ENCODE measurements at regions not wholly inside any gene's neighbourhood (a gene's known extent, or its start where the extent isn't known, plus 50 kb on each side); places are given as distances from the start of the nearest gene placed in this dataset.
"Not testable (repeated sequence)": the region's sequence is repeated elsewhere in the genome, so short reads cannot be mapped to it uniquely, and the experiment has no call there.

DNA sequence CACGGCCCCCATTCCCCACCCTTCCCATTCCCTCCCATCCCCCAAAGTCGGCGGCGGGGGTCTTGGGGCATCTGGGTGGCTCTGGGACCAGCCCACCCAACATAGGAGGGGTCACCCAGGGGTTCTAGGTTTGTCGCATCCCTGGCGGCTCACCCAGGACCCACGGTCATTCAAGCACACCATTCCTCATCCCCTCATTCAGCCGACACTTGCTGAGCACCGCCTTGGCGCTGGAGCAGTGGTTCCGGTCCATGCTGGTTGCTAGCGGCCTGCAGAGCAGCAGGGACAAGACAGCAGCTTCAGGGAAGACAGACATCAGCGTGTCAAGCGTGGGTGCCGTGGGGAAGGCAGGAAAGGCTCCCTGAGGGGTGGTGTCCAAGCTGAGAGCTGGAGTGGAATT lies 50.5 kb upstream of the OTOS start:
- no peak for DNase-seq

DNA sequence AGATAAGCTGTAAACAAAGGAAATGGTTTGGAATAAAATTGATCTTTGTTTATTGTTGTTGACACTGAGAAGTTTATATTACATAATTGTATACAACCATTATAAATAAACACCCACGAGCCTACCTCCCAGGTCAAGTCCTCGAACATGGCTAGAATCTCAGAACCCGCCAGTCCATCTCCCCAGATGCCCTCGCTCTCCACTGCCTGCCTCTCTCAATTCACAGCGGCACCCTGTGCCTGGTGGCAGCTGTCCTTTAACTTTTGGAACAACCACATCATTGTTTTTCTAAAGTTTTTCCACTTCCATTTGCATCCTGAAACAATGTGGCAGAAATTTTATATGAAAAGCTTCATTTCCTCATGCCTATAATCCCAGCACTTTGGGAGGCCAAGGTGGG lies 52.2 kb upstream of the OTOS start:
- DNase-seq, result no peak

DNA sequence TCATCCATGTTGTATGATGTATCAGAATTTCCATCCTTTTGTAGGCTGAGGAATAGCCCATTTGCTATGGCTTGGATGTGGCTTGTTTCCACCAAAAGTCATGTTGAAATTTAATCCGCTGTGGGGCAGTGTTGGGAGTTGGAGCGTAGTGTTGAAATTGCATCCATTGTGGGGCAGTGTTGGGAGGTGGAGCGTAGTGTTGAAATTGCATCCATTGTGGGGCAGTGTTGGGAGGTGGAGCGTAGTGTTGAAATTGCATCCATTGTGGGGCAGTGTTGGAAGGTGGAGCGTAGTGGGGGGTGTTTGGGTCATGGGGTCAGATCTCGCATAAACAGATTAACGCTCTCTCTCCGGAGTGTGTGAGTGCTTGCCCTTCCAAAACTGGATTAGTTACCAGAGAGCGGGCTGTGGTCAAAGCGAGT lies 53.9 kb upstream of the OTOS start:
- DNase-seq, result not testable (repeated sequence)

DNA sequence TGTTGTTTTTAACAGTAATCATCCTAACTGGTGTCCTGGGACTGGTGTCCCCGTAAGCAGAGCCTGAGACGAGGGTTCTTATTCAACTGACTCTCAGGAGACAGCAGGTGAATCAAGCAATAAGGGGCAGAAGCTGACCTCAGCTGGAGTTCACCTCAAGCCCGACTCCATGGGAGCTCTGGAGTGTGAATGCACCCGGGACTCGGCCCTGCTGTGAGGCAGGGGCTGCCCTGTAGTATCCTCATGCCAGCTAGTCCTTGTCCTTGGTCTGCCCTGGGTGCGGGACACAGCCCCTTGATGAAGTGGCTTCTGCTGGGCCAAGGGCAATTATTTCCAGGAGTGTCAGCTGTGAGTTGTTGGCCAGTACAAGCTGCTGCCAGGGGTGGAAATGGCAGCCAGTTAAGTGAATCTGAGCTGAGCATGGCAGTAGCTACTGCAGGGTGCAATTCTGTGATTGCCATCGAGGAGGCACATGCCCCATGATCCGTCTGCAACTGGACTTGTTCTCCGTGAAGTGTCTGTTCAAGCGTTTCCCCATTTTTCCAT lies 54.9 kb upstream of the OTOS start:
- DNase-seq, result no peak

DNA sequence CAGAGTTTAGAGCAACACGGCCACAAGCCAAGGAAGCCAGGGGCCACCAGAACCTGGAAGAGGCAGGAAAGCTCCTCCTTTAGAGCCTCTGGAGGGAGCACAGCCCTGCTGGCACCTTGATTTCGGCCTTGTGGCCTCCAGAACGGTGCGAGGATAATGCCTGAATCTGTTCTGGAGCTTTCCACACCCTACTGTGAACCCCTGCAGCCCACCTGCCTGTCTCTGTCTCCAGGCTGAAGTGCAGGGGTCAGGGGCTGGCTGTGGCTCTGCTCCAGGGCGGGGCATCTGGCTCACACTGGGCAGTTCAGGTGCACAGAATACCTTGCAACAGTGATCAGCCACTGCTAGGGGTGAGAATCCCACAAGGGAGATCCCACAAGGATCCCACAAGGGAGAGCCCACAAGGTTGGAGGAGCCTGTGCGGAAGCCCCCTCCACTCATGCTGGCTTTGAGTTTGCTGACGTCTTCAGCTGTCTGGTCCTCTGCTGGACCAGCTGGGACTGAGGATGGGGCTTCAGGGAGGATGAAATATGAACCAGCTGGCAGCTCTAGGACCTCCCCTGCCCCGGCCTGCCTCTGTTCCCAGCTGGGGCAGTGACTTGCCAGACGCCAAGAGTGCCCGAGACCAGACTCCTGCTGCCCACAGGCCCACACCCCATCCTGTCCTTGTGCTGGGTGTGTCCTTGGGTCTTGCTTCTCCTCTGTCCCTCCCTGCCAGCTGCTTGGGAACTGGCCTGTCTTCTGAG lies 56.4 kb upstream of the OTOS start:
- no peak for DNase-seq

DNA sequence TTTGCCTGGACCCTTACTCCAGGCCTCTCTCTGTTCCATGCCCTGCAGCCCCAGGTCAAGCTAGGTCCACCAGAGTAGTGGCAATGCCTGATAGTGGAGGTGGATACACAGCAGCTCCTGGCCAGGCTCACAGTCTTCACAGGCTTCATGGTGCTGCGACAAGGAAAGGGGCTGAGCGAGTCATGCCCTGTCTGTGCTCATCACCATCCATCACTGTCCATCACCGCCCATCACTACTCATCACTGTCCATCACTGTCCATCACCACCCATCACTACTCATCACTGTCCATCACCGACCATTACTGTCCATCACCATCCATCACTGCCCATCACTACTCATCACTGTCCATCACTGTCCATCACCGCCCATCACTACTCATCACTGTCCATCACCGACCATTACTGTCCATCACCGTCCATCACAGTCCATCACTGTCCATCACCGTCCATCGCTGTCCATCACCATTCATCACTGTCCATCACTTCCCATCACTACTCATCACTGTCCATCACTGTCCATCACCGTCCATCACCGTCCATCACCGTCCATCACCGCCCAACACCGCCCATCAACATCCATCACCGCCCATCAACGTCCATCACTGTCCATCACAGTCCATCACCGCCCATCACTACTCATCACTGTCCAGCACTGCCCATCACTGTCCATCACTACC lies 57.1 kb upstream of the OTOS start:
- DNase-seq, result no peak

DNA sequence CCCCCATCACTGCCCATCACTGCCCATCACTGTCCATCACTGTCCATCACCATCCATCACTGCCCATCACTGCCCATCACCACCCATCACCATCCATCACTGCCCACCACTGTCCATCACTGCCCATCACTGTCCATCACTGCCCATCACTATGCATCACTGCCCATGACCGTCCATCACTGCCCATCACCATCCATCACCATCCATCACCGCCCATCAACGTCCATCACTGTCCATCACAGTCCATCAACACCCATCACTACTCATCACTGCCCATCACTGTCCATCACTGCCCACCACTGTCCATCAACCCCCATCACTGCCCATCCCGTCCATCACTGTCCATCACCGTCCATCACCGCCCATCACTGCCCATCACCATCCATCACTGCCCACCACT lies 57.8 kb upstream of the OTOS start:
- no peak for DNase-seq

DNA sequence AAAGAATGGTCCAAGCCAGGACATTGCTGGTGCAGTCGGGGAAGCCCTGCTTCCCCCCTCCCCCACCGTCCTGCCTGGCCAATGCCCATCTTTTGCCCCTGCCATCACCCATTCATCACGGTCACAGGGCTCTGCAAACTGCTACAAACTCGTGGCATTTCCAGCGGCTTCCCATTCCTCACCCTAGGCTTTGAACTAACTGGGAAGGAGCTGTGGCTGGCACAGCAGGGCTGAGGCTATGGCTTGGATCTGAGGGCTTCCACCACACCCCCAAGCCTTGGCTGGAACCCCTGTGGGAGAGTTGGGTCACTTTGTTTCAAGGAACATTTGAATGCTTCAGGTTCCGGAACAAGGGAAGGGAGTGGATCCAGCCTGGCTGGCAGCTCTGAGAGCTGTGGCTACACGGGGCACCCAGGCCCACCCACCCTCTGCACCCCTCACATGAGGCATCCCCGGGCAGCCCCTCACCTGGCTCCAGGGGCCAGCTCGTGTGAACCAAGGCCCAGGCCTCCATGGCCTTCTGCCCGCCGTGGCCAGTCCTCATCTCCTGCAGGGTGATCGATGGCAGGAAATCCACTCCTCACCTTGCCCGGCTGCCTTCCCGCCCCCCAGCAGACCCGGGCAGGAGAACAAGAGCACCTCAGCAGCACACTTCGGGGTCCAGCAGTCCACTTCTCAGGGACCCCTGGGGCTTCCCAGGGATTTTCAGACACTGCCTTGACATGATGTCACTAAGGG lies 58.8 kb upstream of the OTOS start:
- no peak for DNase-seq

DNA sequence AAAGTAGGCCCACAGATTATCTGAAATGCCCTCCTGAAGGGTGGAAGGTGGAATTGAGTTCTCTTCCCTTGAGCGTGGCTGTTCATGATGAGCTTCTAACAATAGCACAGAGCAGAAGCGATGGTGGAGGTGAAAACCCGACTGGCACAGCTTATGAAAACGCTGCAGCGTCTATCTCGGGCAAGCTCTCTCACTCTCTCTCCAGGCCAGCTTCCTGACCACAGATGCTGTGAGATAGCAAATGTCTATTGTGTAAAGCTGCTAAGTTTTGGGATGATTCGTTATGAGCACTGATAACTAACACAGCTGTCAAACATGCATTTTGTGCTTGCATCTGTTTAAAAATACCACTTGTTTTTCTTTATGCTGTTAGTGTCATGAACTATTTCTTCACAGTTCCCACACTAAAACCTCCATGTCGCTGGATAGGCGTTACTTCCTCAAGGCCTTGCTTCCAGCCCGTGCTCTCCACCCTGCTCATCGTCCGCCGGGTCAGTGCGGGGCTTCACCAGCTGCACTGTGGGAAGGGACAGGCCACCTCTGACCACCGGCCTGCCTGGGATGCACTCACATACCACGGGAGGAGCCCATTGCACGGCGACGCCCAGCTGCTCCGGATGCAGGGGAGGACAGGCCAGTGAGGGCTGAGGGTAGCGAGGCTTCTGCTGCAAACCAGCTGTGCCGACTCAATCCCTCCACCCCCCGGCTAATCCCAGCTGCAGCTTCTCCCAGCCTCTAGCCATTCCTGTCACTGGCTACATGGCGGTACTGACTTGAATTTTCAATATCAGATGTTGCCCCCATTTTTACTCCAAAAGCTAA lies 60.0 kb upstream of the OTOS start:
- DNase-seq, result no peak

DNA sequence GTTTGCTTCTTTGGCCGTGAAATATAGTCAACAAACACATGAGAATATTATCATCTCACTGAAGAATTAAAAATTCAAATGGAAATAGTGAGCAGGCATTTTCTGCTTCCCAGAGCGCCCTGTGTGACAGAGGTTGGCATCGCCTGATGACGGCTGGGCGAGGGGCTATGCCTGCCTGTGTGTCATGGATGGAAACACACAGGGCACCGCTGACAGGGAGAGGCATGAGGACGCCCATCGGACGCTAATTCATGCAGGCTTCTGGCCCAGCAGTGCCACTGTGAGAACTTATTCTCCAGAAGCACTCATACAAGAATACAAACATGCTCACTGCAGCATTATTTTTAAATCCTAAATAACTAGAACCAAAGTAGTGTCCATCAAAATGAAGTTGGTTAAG lies 61.4 kb upstream of the OTOS start:
- DNase-seq, result no peak

DNA sequence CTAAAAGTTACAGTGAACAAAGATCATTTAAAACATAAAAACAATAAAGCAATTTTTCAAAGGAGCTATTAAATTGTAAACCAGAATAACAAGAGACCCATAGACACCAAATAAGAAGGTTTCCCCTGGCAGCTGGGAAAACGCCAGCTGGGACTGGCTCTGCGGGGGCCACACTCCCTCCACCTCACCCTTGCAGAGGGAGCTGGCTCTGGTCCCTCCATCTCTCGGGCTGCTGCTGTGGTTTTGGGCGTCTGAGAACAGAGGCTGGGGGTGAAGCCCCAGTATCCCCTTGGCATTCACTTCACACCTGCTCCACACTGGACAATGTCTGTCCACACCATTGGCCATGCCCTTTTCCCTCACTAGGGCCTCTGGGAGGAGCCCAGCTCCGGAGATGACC lies 62.1 kb upstream of the OTOS start:
- DNase-seq, result no peak

DNA sequence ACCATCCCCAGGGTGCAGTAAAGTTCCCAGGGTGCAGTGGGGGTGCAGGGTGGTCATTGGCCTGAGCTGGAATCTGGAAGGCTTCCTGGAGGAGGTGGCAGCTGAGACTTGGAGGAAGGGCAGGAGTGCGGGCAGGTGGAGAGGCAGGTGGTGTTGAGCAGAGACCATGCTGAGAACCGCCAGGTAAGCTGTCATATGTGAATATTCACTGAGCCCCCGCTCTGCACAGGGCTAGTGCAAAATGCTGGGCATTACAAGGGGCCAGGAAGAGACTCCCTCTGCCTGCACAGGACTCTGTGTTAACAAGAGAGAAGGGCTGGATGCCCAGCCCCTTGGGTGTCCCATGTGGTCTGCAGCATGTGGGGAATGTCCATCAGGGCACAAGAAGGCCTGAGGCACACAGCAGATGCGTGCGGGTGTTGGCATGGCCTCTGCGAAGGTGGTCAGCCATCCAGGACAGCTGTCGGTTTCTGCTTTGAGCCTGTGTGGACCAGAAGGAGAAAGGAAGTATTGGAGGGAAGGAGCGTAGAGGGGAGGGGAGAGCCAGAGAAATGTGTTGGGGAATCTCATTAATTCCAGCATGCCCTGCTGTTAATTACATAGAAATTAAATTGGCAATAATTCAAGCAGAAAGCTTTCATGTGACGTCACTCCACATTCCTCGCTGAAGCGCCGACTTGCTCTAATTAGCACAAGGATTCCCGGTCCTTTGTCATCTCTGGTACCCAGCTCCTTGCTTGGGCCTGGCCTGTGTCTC lies 62.8 kb upstream of the OTOS start:
- DNase-seq, result no peak

DNA sequence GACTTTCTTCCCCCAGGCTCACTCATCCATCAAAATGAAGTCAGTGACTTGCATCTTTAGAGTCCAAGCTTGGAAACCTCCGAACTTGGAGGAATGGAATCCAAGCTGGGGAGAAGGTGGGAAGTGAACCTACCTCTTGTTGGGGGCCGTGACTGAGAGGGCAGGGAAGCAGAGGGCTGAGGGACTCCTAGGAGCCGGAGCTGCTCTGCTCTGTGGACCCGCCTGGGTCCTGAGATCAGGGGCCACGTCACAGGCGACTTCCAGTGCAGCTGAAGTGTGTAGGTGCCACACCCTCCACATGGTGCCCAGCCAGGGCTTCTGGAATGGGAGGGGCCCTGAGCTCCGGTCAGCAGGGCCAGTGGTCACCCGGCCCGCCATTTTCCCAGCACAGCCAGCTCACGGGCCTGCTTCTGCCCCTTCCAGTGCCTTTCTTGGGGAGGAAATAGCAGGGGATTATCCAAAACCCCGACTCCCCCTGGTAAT lies 63.4 kb upstream of the OTOS start:
- DNase-seq, result no peak

DNA sequence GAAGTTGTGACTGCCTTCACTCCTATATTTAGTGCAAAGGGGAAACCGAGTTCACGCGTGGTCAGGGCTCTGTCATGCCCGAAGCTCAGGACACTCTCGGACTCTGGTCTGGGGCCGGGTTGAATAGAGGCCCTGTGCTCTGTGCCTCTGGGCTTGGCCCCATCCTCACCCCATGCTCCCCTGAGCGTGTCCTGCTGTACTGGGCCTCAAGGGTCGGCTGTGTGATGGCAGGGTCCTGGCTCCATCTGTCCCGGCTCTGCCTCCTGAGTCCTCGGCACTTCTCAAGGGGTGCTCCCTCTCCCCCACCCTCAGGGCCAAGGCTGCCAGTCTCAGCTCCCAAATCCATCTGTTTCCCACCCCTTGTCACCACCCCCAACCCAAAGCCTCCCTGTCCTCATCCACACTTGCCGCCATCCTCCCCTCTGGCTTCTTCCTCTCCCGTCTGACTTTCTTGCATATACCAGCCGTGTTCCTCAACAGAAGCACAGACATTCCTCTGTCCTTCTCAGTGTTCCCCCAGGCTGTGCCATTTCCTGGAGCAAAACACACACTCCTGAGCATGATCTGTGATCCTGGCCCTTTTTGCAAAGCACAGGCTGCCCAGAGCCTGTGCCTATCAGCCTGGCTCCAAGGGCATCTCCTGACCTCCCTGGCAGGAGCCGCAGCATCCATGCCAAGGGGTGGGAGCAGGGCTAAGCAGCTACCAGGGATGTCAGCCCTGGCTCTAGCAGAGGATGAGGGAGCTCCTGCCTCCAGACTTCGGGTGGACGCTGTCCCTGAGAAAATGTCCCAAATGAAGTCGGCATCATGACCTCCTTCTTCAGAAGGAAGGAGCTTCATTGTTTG lies 64.2 kb upstream of the OTOS start:
- DNase-seq, result no peak

DNA sequence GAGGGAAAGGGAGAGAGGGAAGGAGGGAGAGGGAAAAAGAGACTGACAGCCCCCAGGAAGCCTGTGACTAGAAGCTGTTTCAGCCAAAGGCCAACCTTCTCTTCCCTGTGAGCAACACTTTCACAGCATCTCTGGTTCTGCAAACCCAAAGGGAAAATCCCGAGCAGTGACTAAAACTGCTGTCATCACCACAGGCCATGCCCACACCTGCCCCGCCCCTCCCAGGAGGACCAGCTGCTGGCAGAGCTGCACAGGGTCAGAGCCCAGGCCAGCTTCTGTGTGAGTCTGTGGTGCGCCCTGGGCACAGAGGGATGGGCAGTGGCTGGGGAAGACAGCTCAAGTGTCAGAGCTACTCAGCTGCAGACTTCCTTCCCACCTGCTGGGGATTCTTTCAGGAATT lies 64.9 kb upstream of the OTOS start:
- DNase-seq, result no peak

DNA sequence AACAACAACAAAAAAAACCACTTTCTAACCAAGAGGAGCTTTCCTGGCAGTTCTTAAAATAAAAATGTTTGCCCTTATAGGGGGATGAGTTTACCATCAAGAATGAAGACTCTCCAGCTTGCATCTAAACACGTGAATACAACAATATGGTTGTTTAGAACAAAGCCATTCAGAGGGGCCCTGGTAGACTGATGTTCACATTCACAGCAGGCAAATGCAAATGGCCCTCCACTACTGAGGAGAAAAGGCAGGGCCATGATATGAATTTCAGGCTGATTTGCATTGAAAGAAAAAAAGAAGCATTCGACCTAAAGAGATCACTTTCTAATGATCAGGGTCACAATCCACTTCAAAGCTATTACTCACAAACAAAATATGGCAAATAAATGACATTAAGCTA lies 65.3 kb upstream of the OTOS start:
- DNase-seq, result no peak

DNA sequence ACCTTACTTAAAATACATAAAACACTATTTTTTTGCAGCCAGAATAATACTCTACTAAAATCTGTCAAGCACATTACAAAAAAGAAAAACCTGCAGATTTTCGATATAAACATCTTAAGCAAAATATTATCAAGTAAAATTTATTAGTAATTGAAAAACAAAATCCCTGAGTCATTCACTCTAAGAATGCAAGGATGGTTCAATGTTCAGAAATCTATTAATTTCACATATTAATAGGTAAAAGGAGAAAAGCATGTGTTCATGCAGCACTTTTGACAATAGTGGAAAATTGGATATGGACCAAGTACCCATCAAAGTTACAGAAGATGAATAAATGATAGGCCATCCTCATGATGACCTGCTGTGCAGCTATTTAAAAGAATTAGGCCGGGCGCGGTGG lies 66.2 kb upstream of the OTOS start:
- DNase-seq, result no peak

DNA sequence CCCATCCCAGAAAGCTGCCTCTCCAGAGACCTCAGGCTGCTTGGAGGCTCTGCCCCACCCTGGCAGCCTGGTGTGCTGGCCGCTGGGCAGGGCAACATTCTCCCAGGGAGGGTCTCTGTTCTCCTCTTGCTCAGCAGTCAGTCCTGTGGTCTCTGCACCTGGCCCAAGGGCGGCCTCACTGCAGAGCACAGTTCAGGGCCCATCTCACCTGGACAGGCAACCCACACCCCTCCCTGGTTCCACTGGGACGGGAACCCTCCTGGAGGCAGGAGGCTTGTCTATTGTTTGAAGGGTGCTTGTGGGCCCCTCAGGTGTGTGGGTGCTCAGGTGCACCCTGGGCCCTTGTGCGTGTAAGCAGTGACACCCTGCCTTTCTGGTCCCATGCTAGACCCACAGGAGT lies 67.2 kb upstream of the OTOS start:
- no peak for DNase-seq

DNA sequence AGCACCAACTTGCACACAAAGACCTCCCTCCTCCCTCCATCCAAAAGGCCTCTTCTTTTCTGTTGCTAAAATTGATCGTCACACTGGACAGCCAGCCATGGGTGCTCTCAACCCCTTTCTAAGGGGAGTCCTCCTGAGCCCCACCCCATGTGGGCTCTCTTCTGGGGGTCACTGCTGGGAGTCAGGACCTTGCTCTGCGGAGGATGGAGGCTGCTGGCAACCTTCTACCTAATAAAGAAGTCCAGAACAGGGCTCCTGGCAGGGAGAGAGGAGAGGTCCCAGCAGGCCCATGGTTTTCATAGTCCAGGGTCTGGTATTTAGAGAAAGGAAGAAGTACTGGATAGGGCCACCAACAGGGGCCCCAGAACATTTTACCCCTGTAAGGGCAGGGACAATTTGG lies 67.6 kb upstream of the OTOS start:
- DNase-seq, result no peak

DNA sequence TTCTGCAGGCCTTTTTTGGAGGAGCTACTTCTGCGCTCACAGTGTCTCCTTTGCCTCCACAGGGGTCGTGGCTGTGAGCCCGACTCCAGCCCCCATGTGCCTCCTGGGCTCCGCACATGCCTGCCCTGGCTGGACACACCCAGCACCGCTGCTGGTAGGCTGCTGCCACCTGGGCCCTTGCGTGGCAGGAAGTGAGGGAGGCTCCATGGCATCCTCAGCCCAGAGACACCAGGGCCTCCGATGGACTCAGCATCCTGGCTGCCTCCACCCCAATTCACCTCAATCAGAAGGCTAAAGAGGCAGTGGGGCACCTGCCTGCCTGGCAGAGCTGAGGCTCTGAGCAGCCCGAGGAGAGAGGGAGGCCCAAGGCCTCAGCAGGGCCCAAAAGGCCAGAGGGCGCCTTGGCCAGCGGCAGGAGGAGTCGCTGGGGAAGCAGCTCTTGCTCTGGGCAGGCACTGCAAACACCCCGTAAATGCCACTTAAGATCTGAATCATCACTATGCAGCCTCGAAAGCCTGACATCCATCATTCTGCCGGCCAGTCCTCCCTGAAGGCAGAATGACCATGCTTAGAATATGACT lies 68.3 kb upstream of the OTOS start:
- DNase-seq, result no peak

DNA sequence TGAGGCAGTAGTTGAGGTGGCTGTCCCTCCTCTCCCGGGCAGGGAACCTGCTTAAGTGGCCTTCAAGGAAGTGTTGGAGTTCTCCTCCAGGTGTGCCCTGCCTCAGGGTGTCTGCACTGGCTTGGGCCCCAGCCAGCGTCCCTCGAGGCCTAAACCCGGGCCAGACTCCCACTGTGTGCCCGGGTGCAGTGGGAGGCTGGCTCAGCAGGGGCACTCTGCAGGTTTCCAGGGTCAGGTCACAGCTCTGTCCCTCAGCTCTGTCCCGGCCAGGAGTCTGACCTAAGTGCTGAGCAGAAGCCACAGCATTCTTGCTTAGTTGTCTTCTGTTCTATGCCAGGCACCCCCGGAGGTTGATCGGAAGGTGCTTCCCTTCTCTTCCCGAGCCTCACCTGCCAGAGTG lies 69.0 kb upstream of the OTOS start:
- no peak for DNase-seq
